Neural progenitor cell (in vitro differentiated cells): ENCODE measurements at regions not wholly inside any gene's neighbourhood (a gene's known extent, or its start where the extent isn't known, plus 50 kb on each side); places are given as distances from the start of the nearest gene placed in this dataset.

Experiments
- DNase-seq: peaks from one replicate; pipeline ENCODE4 v3.0.0-alpha.2; 2016; ENCODE audit warnings: low spot score
- H2AFZ ChIP-seq: fragments of 200-600 bp; sonication (generic); replicated peaks from 2 replicates; pipeline ENCODE4 v1.6.1; 2016; ENCODE audit warnings: antibody characterized with exemption
- H3F3A ChIP-seq: fragments of 200-600 bp; sonication (generic); 2 replicates; pipeline ENCODE4 v1.6.1; 2016; ENCODE audit warnings: antibody characterized with exemption, low read depth
- H3K27ac ChIP-seq: fragments of 200-600 bp; sonication (generic); 2 replicates; pipeline ENCODE4 v1.5.1; 2016; ENCODE audit warnings: mild to moderate bottlenecking
- H3K27me3 ChIP-seq: fragments of 200-600 bp; sonication (generic); 2 replicates; pipeline ENCODE4 v1.6.1; 2016; ENCODE audit warnings: mild to moderate bottlenecking, moderate library complexity
- H3K36me3 ChIP-seq: fragments of 200-600 bp; sonication (generic); 2 replicates; pipeline ENCODE4 v1.5.1; 2016
- H3K4me1 ChIP-seq: fragments of 200-600 bp; sonication (generic); 2 replicates; pipeline ENCODE4 v1.6.1; 2016; ENCODE audit warnings: mixed run types
- H3K4me2 ChIP-seq: fragments of 200-600 bp; sonication (generic); 2 replicates; pipeline ENCODE4 v1.6.1; 2016
- H3K4me3 ChIP-seq: fragments of 200-600 bp; sonication (generic); 2 replicates; pipeline ENCODE4 v1.5.1; 2016
- H3K79me2 ChIP-seq: fragments of 200-600 bp; sonication (generic); 2 replicates; pipeline ENCODE4 v1.6.1; 2016; ENCODE audit warnings: low read depth
- H3K9ac ChIP-seq: fragments of 200-600 bp; sonication (generic); 2 replicates; pipeline ENCODE4 v1.6.1; 2016
- H3K9me3 ChIP-seq: fragments of 200-600 bp; sonication (generic); 2 replicates; pipeline ENCODE4 v1.5.1; 2016; ENCODE audit warnings: low read depth
- H4K20me1 ChIP-seq: fragments of 200-600 bp; sonication (generic); 2 replicates; pipeline ENCODE4 v1.6.1; 2016; ENCODE audit warnings: low read depth
- H3K27ac Mint-ChIP-seq: 3 replicates; pipeline ENCODE4 v1.8.0; 2021; ENCODE audit warnings: mixed read lengths
- H3K27me3 Mint-ChIP-seq: 2 replicates; pipeline ENCODE4 v1.8.0; 2022; ENCODE audit warnings: low read depth, mild to moderate bottlenecking, inconsistent platforms, moderate library complexity, mixed read lengths; ENCODE audit not compliant: insufficient read depth
- H3K36me3 Mint-ChIP-seq: 3 replicates; pipeline ENCODE4 v1.8.0; 2021; ENCODE audit warnings: mixed read lengths
- H3K4me1 Mint-ChIP-seq: 3 replicates; pipeline ENCODE4 v1.8.0; 2021; ENCODE audit warnings: mixed read lengths
- H3K4me3 Mint-ChIP-seq: 3 replicates; pipeline ENCODE4 v1.8.0; 2021; ENCODE audit warnings: mild to moderate bottlenecking, moderate library complexity, mixed read lengths
- H3K9me3 Mint-ChIP-seq: 3 replicates; pipeline ENCODE4 v1.8.0; 2020; ENCODE audit warnings: mixed read lengths
- EZH2 ChIP-seq: fragments of 200-600 bp; sonication (generic); IDR thresholded peaks from 2 replicates; pipeline ENCODE4 v1.6.1; 2017; ENCODE audit warnings: antibody characterized with exemption, mild to moderate bottlenecking, moderate library complexity
- EZH2phosphoT487 ChIP-seq: fragments of 200-600 bp; sonication (generic); IDR thresholded peaks from 2 replicates; pipeline ENCODE4 v1.6.1; 2017; ENCODE audit warnings: antibody characterized with exemption
- TF ChIP-seq, protein P1 (sequence below): fragments of 200-600 bp; sonication (generic); IDR thresholded peaks from 2 replicates; pipeline ENCODE4 v1.5.1; 2017; ENCODE audit warnings: antibody characterized with exemption, mild to moderate bottlenecking

DNA sequence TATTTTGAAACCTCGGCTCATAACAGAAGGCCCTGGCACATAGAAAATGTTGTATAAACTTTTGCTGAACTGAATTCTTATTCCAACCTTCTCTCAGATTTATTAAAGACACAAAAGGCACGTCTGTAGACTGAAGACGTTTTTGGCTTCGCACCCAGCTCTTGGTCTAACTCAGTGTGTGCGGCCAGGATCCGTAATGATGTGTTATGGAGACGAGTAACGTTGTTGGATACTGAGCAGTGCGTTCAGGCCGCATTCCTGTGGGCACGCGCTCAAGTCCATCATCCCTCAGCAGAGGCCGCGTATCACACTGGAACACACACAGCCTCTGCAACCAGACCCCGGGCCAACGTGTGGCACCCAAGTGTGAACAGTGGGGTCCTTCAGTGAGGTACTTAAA lies 154.8 kb upstream of the RAB4A start:
- H3K4me2 ChIP-seq: no peak overlapping the region
- H3K27ac ChIP-seq: no peak overlapping the region
- H3K4me3 Mint-ChIP-seq: no peak overlapping the region
- peaks cover 9% of the 10 kb centered on the region for H3K4me1 Mint-ChIP-seq
- no peaks in the 10 kb centered on the region for H3K36me3 Mint-ChIP-seq
- H3K27ac Mint-ChIP-seq: no peak overlapping the region
- no peak overlapping the region for H3K4me3 ChIP-seq
- no peaks in the 10 kb centered on the region for H3K4me1 ChIP-seq
- H3K27me3 Mint-ChIP-seq: peaks cover 7% of the 10 kb centered on the region
- H3K27me3 ChIP-seq: no peaks in the 10 kb centered on the region
- no peak for TF ChIP-seq EZH2
- no peak for TF ChIP-seq EZH2phosphoT487
- TF ChIP-seq, protein P1, sequence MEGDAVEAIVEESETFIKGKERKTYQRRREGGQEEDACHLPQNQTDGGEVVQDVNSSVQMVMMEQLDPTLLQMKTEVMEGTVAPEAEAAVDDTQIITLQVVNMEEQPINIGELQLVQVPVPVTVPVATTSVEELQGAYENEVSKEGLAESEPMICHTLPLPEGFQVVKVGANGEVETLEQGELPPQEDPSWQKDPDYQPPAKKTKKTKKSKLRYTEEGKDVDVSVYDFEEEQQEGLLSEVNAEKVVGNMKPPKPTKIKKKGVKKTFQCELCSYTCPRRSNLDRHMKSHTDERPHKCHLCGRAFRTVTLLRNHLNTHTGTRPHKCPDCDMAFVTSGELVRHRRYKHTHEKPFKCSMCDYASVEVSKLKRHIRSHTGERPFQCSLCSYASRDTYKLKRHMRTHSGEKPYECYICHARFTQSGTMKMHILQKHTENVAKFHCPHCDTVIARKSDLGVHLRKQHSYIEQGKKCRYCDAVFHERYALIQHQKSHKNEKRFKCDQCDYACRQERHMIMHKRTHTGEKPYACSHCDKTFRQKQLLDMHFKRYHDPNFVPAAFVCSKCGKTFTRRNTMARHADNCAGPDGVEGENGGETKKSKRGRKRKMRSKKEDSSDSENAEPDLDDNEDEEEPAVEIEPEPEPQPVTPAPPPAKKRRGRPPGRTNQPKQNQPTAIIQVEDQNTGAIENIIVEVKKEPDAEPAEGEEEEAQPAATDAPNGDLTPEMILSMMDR: no peak
- no peaks in the 10 kb centered on the region for H3K36me3 ChIP-seq
- peaks cover 14% of the 10 kb centered on the region for H3F3A ChIP-seq
- no peaks in the 10 kb centered on the region for H3K79me2 ChIP-seq
- peaks cover 13% of the 10 kb centered on the region for H3K9me3 Mint-ChIP-seq
- H3K9me3 ChIP-seq: no peaks in the 10 kb centered on the region
- H4K20me1 ChIP-seq: no peaks in the 10 kb centered on the region
- no peak overlapping the region for H2AFZ ChIP-seq
- no peak for DNase-seq
- no peak overlapping the region for H3K9ac ChIP-seq

DNA sequence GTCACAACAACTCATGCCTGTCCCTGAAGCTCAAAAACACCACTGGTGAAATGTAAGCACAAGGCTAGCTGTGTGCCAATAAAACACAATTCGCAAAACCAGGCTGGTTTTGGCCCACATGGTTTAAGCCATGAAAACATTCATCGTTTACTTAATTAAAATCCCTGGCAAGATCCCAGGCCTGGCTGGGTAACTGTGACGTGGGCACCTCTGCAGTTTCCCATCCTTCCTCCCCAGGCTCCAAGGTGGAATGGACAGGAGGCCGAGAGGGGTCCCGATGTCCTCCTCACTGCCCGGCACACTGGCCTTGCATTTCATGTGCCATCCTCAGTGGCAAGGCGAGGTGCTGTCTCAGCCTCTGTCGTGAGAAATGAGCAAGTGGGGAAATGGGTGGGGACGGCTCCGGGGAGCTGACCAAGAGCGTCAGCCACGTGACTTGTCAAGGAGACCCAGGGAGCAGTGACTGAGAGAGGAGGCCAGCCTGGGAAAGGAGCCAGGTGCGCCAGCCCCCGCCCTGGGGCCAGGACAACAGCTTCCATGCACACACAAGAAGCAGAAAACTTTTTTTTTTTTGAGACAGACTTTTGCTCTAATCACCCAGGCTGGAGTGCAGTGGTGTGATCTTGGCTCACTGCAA lies 153.1 kb upstream of the RAB4A start:
- Histone ChIP-seq H3K4me1 (no peaks in the 10 kb centered on the region), H3K36me3 (no peaks in the 10 kb centered on the region), H3K9me3 (no peaks in the 10 kb centered on the region), H3K4me2 (no peak overlapping the region), H2AFZ (no peak overlapping the region), H4K20me1 (no peaks in the 10 kb centered on the region), H3K9ac (no peak overlapping the region), H3K27ac (no peak overlapping the region), H3F3A (peaks cover 14% of the 10 kb centered on the region), H3K27me3 (no peaks in the 10 kb centered on the region), H3K4me3 (no peak overlapping the region), H3K79me2 (no peaks in the 10 kb centered on the region)
- TF ChIP-seq, protein P1: no peak
- TF ChIP-seq EZH2 (no peak), EZH2phosphoT487 (no peak)
- H3K27me3 Mint-ChIP-seq: peaks cover 13% of the 10 kb centered on the region
- no peak overlapping the region for H3K27ac Mint-ChIP-seq
- H3K9me3 Mint-ChIP-seq: peaks cover 23% of the 10 kb centered on the region
- H3K4me3 Mint-ChIP-seq: no peak overlapping the region
- H3K4me1 Mint-ChIP-seq: peaks cover 15% of the 10 kb centered on the region
- DNase-seq: no peak
- H3K36me3 Mint-ChIP-seq: peaks cover 3% of the 10 kb centered on the region

DNA sequence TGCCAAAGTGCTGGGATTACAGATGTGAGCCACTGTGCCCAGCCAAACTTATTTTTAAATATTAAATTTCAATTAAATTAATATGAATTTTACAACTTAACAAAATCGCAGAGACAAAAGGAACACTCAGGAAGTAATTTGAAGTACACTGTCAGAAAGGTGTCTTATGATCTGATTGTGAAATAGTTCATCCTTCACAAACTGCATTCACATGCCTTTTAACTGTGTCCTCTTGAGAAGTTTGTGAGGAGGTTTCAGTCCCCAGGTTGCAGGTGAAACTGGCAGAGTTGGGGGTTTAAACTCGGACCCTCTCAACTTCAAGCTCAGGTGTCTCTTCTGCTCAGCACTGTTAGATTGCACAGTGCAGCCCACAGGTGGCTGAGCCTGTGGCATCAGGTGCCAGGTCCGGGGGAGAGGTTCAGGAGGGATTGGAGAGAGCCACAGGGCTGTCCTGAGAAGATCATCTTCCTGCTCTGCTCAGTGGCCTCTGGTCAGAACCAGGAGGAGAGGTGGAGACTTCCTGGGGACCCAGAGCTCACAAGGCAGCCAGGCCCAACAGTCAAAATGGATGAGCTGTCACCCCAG lies 152.3 kb upstream of the RAB4A start:
- no peaks in the 10 kb centered on the region for H3K79me2 ChIP-seq
- peaks cover 3% of the 10 kb centered on the region for H3K36me3 Mint-ChIP-seq
- no peak overlapping the region for H3K9ac ChIP-seq
- no peak for TF ChIP-seq EZH2
- TF ChIP-seq EZH2phosphoT487: no peak
- TF ChIP-seq, protein P1: no peak
- DNase-seq: no peak
- peaks cover 14% of the 10 kb centered on the region for H3F3A ChIP-seq
- no peak overlapping the region for H2AFZ ChIP-seq
- H3K27me3 ChIP-seq: no peaks in the 10 kb centered on the region
- H3K4me1 ChIP-seq: no peaks in the 10 kb centered on the region
- peaks cover 15% of the 10 kb centered on the region for H3K4me1 Mint-ChIP-seq
- H3K4me3 ChIP-seq: no peak overlapping the region
- H4K20me1 ChIP-seq: no peaks in the 10 kb centered on the region
- H3K9me3 ChIP-seq: no peaks in the 10 kb centered on the region
- H3K27ac Mint-ChIP-seq: peak overlapping the region; percentile 53
- no peaks in the 10 kb centered on the region for H3K36me3 ChIP-seq
- no peak overlapping the region for H3K27ac ChIP-seq
- H3K9me3 Mint-ChIP-seq: peaks cover 23% of the 10 kb centered on the region
- no peak overlapping the region for H3K4me3 Mint-ChIP-seq
- peaks cover 13% of the 10 kb centered on the region for H3K27me3 Mint-ChIP-seq
- no peak overlapping the region for H3K4me2 ChIP-seq
